ENCODE measurements at regions not wholly inside any gene's neighbourhood (a gene's known extent, or its start where the extent isn't known, plus 50 kb on each side); places are given as distances from the start of the nearest gene placed in this dataset.

DNA sequence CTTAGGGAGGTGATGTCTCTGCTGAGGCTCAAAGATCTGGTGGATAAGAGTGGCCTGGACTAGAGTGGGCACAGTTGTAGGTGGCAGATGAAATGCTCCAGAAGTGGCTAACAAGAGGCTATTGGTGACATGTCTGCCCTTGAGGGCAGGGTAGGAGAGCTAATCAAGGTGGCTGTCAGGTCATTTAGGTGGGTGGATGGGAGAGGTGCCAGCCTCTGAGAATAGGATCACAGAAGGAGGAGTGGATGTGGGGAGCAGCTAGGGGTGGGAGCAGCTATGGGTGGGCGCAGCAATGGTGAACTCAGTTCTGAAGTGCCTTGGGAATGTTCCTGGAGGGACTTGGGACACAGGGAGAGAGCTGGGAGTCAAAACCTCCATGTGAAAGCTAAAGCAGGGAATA, 142.0 kb upstream of the GRIK3 start:
- H3K79me2 ChIP-seq (ENCODE audit: low read length), result no peaks in the 10 kb centered on the region
- no peak overlapping the region for H3K4me3 ChIP-seq (ENCODE audit: low read length)
- no peaks in the 10 kb centered on the region for H3K9me3 ChIP-seq (replicated peaks; ENCODE audit: insufficient read depth, low read length)
- H3F3A ChIP-seq (ENCODE audit: insufficient read depth, low read length), result no peaks in the 10 kb centered on the region
- no peaks in the 10 kb centered on the region for H3K9me2 ChIP-seq (replicated peaks; ENCODE audit: insufficient read depth, low read length)
- no peak overlapping the region for H3K9ac ChIP-seq (ENCODE audit: low read length)
- TF ChIP-seq EZH2 (optimal IDR thresholded peaks at IDR 0.05; ENCODE audit: low read depth, low read length), result no peak
- no peak for TF ChIP-seq EZH2phosphoT487 (IDR thresholded peaks at IDR 0.05; ENCODE audit: low read length)
- TF ChIP-seq, protein P1, sequence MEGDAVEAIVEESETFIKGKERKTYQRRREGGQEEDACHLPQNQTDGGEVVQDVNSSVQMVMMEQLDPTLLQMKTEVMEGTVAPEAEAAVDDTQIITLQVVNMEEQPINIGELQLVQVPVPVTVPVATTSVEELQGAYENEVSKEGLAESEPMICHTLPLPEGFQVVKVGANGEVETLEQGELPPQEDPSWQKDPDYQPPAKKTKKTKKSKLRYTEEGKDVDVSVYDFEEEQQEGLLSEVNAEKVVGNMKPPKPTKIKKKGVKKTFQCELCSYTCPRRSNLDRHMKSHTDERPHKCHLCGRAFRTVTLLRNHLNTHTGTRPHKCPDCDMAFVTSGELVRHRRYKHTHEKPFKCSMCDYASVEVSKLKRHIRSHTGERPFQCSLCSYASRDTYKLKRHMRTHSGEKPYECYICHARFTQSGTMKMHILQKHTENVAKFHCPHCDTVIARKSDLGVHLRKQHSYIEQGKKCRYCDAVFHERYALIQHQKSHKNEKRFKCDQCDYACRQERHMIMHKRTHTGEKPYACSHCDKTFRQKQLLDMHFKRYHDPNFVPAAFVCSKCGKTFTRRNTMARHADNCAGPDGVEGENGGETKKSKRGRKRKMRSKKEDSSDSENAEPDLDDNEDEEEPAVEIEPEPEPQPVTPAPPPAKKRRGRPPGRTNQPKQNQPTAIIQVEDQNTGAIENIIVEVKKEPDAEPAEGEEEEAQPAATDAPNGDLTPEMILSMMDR (IDR thresholded peaks at IDR 0.05; ENCODE audit: low read length), result no peak
- H2AFZ ChIP-seq (ENCODE audit: low read length), result no peak overlapping the region
- H3K4me2 ChIP-seq (ENCODE audit: low read depth, low read length), result no peak overlapping the region
- no peaks in the 10 kb centered on the region for H3K36me3 ChIP-seq (replicated peaks; ENCODE audit: insufficient read depth, low read length)
- H3K4me1 ChIP-seq (ENCODE audit: low read length), result no peaks in the 10 kb centered on the region
- no peaks in the 10 kb centered on the region for H4K20me1 ChIP-seq (ENCODE audit: insufficient read depth, low read length)
- DNase-seq, result no peak
- H3K27ac ChIP-seq (ENCODE audit: low read length), result no peak overlapping the region
- H3K27me3 ChIP-seq (replicated peaks; ENCODE audit: insufficient read depth, low read length), result peaks cover 46% of the 10 kb centered on the region

DNA sequence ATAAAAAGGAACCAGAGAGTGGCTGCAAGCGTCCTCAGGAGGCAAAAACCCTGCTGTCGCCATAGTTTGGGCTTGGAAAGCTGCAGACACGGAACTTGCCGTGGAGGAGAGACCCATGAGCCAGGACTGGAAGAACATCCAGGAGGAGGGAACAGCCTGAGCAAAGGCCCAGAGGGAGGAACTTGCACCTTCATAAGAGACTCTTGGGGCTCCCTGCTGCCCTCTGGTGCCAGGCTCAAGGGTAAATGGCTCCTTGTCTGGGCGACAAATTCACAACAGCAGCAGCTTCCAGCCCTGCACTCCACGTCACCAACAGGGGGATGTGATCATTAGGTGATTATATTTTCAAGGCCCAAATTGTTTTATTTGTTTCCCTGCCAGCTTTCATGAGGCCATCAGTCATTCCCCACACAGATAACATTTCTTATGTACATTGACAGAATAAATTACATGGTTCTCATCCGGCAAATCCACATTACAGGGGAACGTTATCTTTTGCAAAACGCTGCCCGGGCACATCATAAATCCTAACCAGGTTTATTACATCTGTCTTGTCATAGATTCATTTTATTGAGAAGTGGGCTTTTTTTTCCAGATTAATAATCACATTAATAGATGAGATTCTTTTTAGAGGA, 143.0 kb upstream of the GRIK3 start:
- Histone ChIP-seq H3K9me2 (replicated peaks; ENCODE audit: insufficient read depth, low read length) (no peaks in the 10 kb centered on the region), H3K4me2 (ENCODE audit: low read depth, low read length) (no peak overlapping the region), H3K9ac (ENCODE audit: low read length) (no peak overlapping the region), H3K79me2 (ENCODE audit: low read length) (no peaks in the 10 kb centered on the region), H3K27ac (ENCODE audit: low read length) (no peak overlapping the region), H3K27me3 (replicated peaks; ENCODE audit: insufficient read depth, low read length) (peaks cover 48% of the 10 kb centered on the region), H3K4me3 (ENCODE audit: low read length) (no peak overlapping the region), H3K36me3 (replicated peaks; ENCODE audit: insufficient read depth, low read length) (no peaks in the 10 kb centered on the region), H3F3A (ENCODE audit: insufficient read depth, low read length) (no peaks in the 10 kb centered on the region), H2AFZ (ENCODE audit: low read length) (no peak overlapping the region), H3K9me3 (replicated peaks; ENCODE audit: insufficient read depth, low read length) (no peaks in the 10 kb centered on the region), H4K20me1 (ENCODE audit: insufficient read depth, low read length) (no peaks in the 10 kb centered on the region), H3K4me1 (ENCODE audit: low read length) (no peaks in the 10 kb centered on the region)
- no peak for TF ChIP-seq EZH2phosphoT487 (IDR thresholded peaks at IDR 0.05; ENCODE audit: low read length)
- TF ChIP-seq, protein P1 (IDR thresholded peaks at IDR 0.05; ENCODE audit: low read length), result peak; percentile 51
- peak; percentile 33 for DNase-seq

DNA sequence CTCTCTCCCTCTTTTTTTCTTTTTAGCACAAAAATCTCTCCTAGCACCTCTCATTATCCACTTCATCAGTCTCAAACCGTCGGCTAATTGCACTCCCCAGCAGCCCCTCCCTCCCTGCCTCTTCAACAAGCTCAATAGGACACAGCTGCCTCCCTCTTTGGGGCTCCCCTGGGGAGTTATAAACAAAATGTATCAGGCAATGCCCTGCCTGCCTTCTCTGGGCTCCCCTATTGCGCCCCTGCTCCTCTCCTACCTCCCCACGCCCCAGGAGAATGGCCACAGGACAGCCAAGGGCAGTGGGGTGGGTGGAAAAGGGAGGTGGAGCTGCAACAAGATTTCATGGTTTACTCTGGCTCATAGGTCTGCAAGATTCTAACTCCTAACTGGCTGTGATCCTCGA, 147.1 kb upstream of the GRIK3 start:
- H3K27ac ChIP-seq (ENCODE audit: low read length), result no peak overlapping the region
- no peaks in the 10 kb centered on the region for H3K79me2 ChIP-seq (ENCODE audit: low read length)
- H3K9me2 ChIP-seq (replicated peaks; ENCODE audit: insufficient read depth, low read length), result no peaks in the 10 kb centered on the region
- H4K20me1 ChIP-seq (ENCODE audit: insufficient read depth, low read length), result no peaks in the 10 kb centered on the region
- H3F3A ChIP-seq (ENCODE audit: insufficient read depth, low read length), result no peaks in the 10 kb centered on the region
- H3K36me3 ChIP-seq (replicated peaks; ENCODE audit: insufficient read depth, low read length), result no peaks in the 10 kb centered on the region
- DNase-seq, result no peak
- no peak overlapping the region for H3K4me3 ChIP-seq (ENCODE audit: low read length)
- H3K4me1 ChIP-seq (ENCODE audit: low read length), result no peaks in the 10 kb centered on the region
- H3K9me3 ChIP-seq (replicated peaks; ENCODE audit: insufficient read depth, low read length), result no peaks in the 10 kb centered on the region
- no peak overlapping the region for H3K4me2 ChIP-seq (ENCODE audit: low read depth, low read length)
- H2AFZ ChIP-seq (ENCODE audit: low read length), result no peak overlapping the region
- no peak overlapping the region for H3K9ac ChIP-seq (ENCODE audit: low read length)
- TF ChIP-seq EZH2phosphoT487 (IDR thresholded peaks at IDR 0.05; ENCODE audit: low read length) (no peak), EZH2 (optimal IDR thresholded peaks at IDR 0.05; ENCODE audit: low read depth, low read length) (no peak)
- TF ChIP-seq, protein P1 (IDR thresholded peaks at IDR 0.05; ENCODE audit: low read length), result no peak
- H3K27me3 ChIP-seq (replicated peaks; ENCODE audit: insufficient read depth, low read length), result peaks cover 37% of the 10 kb centered on the region

All from MM.1S (cell line).